ENCODE measurements at regions not wholly inside any gene's neighbourhood (a gene's known extent, or its start where the extent isn't known, plus 50 kb on each side); places are given as distances from the start of the nearest gene placed in this dataset.
"Not testable (repeated sequence)": the region's sequence is repeated elsewhere in the genome, so short reads cannot be mapped to it uniquely, and the experiment has no call there.

GRCh38 chr3:152910211-152910610 is 75.3 kb downstream of the P2RY1 start:
- TF ChIP-seq, protein P1, sequence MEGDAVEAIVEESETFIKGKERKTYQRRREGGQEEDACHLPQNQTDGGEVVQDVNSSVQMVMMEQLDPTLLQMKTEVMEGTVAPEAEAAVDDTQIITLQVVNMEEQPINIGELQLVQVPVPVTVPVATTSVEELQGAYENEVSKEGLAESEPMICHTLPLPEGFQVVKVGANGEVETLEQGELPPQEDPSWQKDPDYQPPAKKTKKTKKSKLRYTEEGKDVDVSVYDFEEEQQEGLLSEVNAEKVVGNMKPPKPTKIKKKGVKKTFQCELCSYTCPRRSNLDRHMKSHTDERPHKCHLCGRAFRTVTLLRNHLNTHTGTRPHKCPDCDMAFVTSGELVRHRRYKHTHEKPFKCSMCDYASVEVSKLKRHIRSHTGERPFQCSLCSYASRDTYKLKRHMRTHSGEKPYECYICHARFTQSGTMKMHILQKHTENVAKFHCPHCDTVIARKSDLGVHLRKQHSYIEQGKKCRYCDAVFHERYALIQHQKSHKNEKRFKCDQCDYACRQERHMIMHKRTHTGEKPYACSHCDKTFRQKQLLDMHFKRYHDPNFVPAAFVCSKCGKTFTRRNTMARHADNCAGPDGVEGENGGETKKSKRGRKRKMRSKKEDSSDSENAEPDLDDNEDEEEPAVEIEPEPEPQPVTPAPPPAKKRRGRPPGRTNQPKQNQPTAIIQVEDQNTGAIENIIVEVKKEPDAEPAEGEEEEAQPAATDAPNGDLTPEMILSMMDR (IDR thresholded peaks at IDR 0.05; ENCODE audit: low read depth, low read length), result no peak
- no peak overlapping the region for H3K4me3 ChIP-seq (ENCODE audit: low read depth, low read length)

GRCh38 chr3:152910966-152911365 is 76.0 kb downstream of the P2RY1 start:
- TF ChIP-seq, protein P1 (IDR thresholded peaks at IDR 0.05; ENCODE audit: low read depth, low read length), result no peak
- H3K4me3 ChIP-seq (ENCODE audit: low read depth, low read length), result no peak overlapping the region

- H3K4me3 ChIP-seq (ENCODE audit: low read depth, low read length), result not testable (repeated sequence)
These were observed 79.8 kb downstream of the P2RY1 start for GRCh38 chr3:152914743-152915142.

GRCh38 chr3:152915695-152916094 is 80.8 kb downstream of the P2RY1 start:
- H3K4me3 ChIP-seq (ENCODE audit: low read depth, low read length), result no peak overlapping the region
- TF ChIP-seq, protein P1 (IDR thresholded peaks at IDR 0.05; ENCODE audit: low read depth, low read length), result no peak

GRCh38 chr3:152916753-152917279 is 81.9 kb downstream of the P2RY1 start:
- no peak overlapping the region for H3K4me3 ChIP-seq (ENCODE audit: low read depth, low read length)
- TF ChIP-seq, protein P1 (IDR thresholded peaks at IDR 0.05; ENCODE audit: low read depth, low read length), result no peak

GRCh38 chr3:152921351-152921750 is 86.4 kb downstream of the P2RY1 start:
- no peak overlapping the region for H3K4me3 ChIP-seq (ENCODE audit: low read depth, low read length)
- TF ChIP-seq, protein P1 (IDR thresholded peaks at IDR 0.05; ENCODE audit: low read depth, low read length), result no peak

GRCh38 chr3:152922554-152922953 is 87.6 kb downstream of the P2RY1 start:
- TF ChIP-seq, protein P1 (IDR thresholded peaks at IDR 0.05; ENCODE audit: low read depth, low read length), result no peak
- no peak overlapping the region for H3K4me3 ChIP-seq (ENCODE audit: low read depth, low read length)

GRCh38 chr3:152927131-152927530 is 92.2 kb downstream of the P2RY1 start:
- TF ChIP-seq, protein P1 (IDR thresholded peaks at IDR 0.05; ENCODE audit: low read depth, low read length), result no peak
- H3K4me3 ChIP-seq (ENCODE audit: low read depth, low read length), result no peak overlapping the region

Measured in WI38 (cell line).